ENCODE measurements at regions not wholly inside any gene's neighbourhood (a gene's known extent, or its start where the extent isn't known, plus 50 kb on each side); places are given as distances from the start of the nearest gene placed in this dataset.

GRCh38 chr2:18412980-18413675, 147.3 kb downstream of the RDH14 start:
- peak; percentile 37 for DNase-seq (ENCODE audit: low read depth)
- no peak overlapping the region for H3K4me3 ChIP-seq (ENCODE audit: low read depth, low read length)
- no peak for TF ChIP-seq CTCF (conservative IDR thresholded peaks at IDR 0.05; ENCODE audit: low read depth, low read length)

GRCh38 chr2:18411626-18412025, 148.8 kb downstream of the RDH14 start:
- H3K4me3 ChIP-seq (ENCODE audit: low read depth, low read length): no peak overlapping the region
- no peak for TF ChIP-seq CTCF (conservative IDR thresholded peaks at IDR 0.05; ENCODE audit: low read depth, low read length)
- no peak for DNase-seq (ENCODE audit: low read depth)

GRCh38 chr2:18410543-18410942, 149.9 kb downstream of the RDH14 start:
- no peak overlapping the region for H3K4me3 ChIP-seq (ENCODE audit: low read depth, low read length)
- TF ChIP-seq CTCF (conservative IDR thresholded peaks at IDR 0.05; ENCODE audit: low read depth, low read length): no peak
- no peak for DNase-seq (ENCODE audit: low read depth)

GRCh38 chr2:18408638-18409037, 151.8 kb downstream of the RDH14 start:
- H3K4me3 ChIP-seq (ENCODE audit: low read depth, low read length): no peak overlapping the region
- no peak for TF ChIP-seq CTCF (conservative IDR thresholded peaks at IDR 0.05; ENCODE audit: low read depth, low read length)
- no peak for DNase-seq (ENCODE audit: low read depth)

- no peak overlapping the region for H3K4me3 ChIP-seq (ENCODE audit: low read depth, low read length)
- peak; percentile 61 for DNase-seq (ENCODE audit: low read depth)
- TF ChIP-seq CTCF (conservative IDR thresholded peaks at IDR 0.05; ENCODE audit: low read depth, low read length): no peak
These were observed 154.2 kb downstream of the RDH14 start for GRCh38 chr2:18406219-18406618.

GRCh38 chr2:18404708-18405107, 155.7 kb downstream of the RDH14 start:
- no peak for DNase-seq (ENCODE audit: low read depth)
- TF ChIP-seq CTCF (conservative IDR thresholded peaks at IDR 0.05; ENCODE audit: low read depth, low read length): peak; percentile 21
- no peak overlapping the region for H3K4me3 ChIP-seq (ENCODE audit: low read depth, low read length)

- no peak overlapping the region for H3K4me3 ChIP-seq (ENCODE audit: low read depth, low read length)
- DNase-seq (ENCODE audit: low read depth): no peak
- no peak for TF ChIP-seq CTCF (conservative IDR thresholded peaks at IDR 0.05; ENCODE audit: low read depth, low read length)
These were observed 156.4 kb downstream of the RDH14 start for GRCh38 chr2:18403921-18404522.

All from choroid plexus epithelial cell (primary cell).